Nephron (organoid): ENCODE measurements at regions not wholly inside any gene's neighbourhood (a gene's known extent, or its start where the extent isn't known, plus 50 kb on each side); places are given as distances from the start of the nearest gene placed in this dataset.
A peak's percentile ranks its signal among the peaks of the same experiment; 100 is the strongest.
"Not testable (repeated sequence)": the region's sequence is repeated elsewhere in the genome, so short reads cannot be mapped to it uniquely, and the experiment has no call there.

ENCODE experiments used
- H3K27ac Mint-ChIP-seq, 3 experiments: 2 replicates each; pipeline ENCODE4 v1.8.0; 2020; ENCODE audit warnings: mixed read lengths in 3 of 3, mild to moderate bottlenecking in 2 of 3, moderate library complexity in 1 of 3
- H3K27me3 Mint-ChIP-seq: 2 replicates; pipeline ENCODE4 v1.8.0; 2021; ENCODE audit warnings: low read depth, mild to moderate bottlenecking, moderate library complexity, mixed read lengths
- H3K36me3 Mint-ChIP-seq: 2 replicates; pipeline ENCODE4 v1.8.0; 2020; ENCODE audit warnings: low read depth, mixed read lengths
- H3K4me1 Mint-ChIP-seq: 2 replicates; pipeline ENCODE4 v1.8.0; 2020; ENCODE audit warnings: mixed read lengths
- H3K4me3 Mint-ChIP-seq, 3 experiments: 2 replicates each; pipeline ENCODE4 v1.8.0; 2020; ENCODE audit warnings: mild to moderate bottlenecking in 3 of 3, mixed read lengths in 3 of 3, moderate library complexity in 2 of 3
- H3K9me3 Mint-ChIP-seq: 2 replicates; pipeline ENCODE4 v1.8.0; 2020; ENCODE audit warnings: mixed read lengths
- CTCF ChIP-seq, 3 experiments: fragments of 200-600 bp; sonication (generic); IDR thresholded peaks; one replicate each; pipeline ENCODE4 v1.5.0; 2021; ENCODE audit warnings: antibody characterized with exemption in 3 of 3; ENCODE audit not compliant: unreplicated experiment in 3 of 3

GRCh38 chr1:102219463-102219862 lies 222.7 kb upstream of the OLFM3 start:
- no peak for TF ChIP-seq CTCF (IDR thresholded peaks at IDR 0.05; ENCODE audit: unreplicated experiment in 3 of 3)
- Mint-ChIP-seq H3K36me3 (no peaks in the 10 kb centered on the region), H3K27me3 (no peaks in the 10 kb centered on the region)

GRCh38 chr1:102210891-102211290 lies 214.2 kb upstream of the OLFM3 start:
- H3K27ac Mint-ChIP-seq, H3K27me3 Mint-ChIP-seq, H3K4me1 Mint-ChIP-seq, H3K9me3 Mint-ChIP-seq, H3K4me3 Mint-ChIP-seq, H3K36me3 Mint-ChIP-seq: not testable (repeated sequence)

More at GRCh38 chr1:102219463-102219862, 222.7 kb upstream of the OLFM3 start:
- Mint-ChIP-seq H3K27ac (no peak overlapping the region), H3K9me3 (no peaks in the 10 kb centered on the region), H3K4me3 (no peak overlapping the region), H3K4me1 (no peaks in the 10 kb centered on the region)

GRCh38 chr1:102191723-102192122 lies 195.0 kb upstream of the OLFM3 start:
- Mint-ChIP-seq H3K4me1 (no peaks in the 10 kb centered on the region), H3K4me3 (no peak overlapping the region), H3K27me3 (no peaks in the 10 kb centered on the region), H3K36me3 (no peaks in the 10 kb centered on the region), H3K9me3 (no peaks in the 10 kb centered on the region), H3K27ac (no peak overlapping the region)
- peak; percentile 58 to 85 (median 77) for TF ChIP-seq CTCF (IDR thresholded peaks at IDR 0.05; ENCODE audit: unreplicated experiment in 3 of 3)

- Mint-ChIP-seq H3K9me3 (no peaks in the 10 kb centered on the region), H3K27ac (no peak overlapping the region), H3K4me3 (no peak overlapping the region), H3K36me3 (no peaks in the 10 kb centered on the region), H3K27me3 (no peaks in the 10 kb centered on the region), H3K4me1 (no peaks in the 10 kb centered on the region)
- TF ChIP-seq CTCF (IDR thresholded peaks at IDR 0.05; ENCODE audit: unreplicated experiment in 3 of 3), result no peak
Measured at GRCh38 chr1:102190429-102190828, 193.7 kb upstream of the OLFM3 start.

- Mint-ChIP-seq H3K4me3 (no peak overlapping the region), H3K27me3 (no peaks in the 10 kb centered on the region), H3K27ac (no peak overlapping the region), H3K9me3 (no peaks in the 10 kb centered on the region), H3K36me3 (no peaks in the 10 kb centered on the region), H3K4me1 (no peaks in the 10 kb centered on the region)
- no peak for TF ChIP-seq CTCF (IDR thresholded peaks at IDR 0.05; ENCODE audit: unreplicated experiment in 3 of 3)
Measured at GRCh38 chr1:102186536-102186935, 189.8 kb upstream of the OLFM3 start.

GRCh38 chr1:102185260-102185659 lies 188.5 kb upstream of the OLFM3 start:
- no peaks in the 10 kb centered on the region for H3K36me3 Mint-ChIP-seq
- no peaks in the 10 kb centered on the region for H3K4me1 Mint-ChIP-seq
- no peaks in the 10 kb centered on the region for H3K27me3 Mint-ChIP-seq

More at GRCh38 chr1:102185260-102185659, 188.5 kb upstream of the OLFM3 start:
- no peaks in the 10 kb centered on the region for H3K9me3 Mint-ChIP-seq
- no peak overlapping the region for H3K27ac Mint-ChIP-seq
- no peak overlapping the region for H3K4me3 Mint-ChIP-seq
- no peak for TF ChIP-seq CTCF (IDR thresholded peaks at IDR 0.05; ENCODE audit: unreplicated experiment in 3 of 3)
